IgD-negative memory B cell (primary cell): ENCODE measurements at regions not wholly inside any gene's neighbourhood (a gene's known extent, or its start where the extent isn't known, plus 50 kb on each side); places are given as distances from the start of the nearest gene placed in this dataset.

Experiments used
- H3K27ac Mint-ChIP-seq, 3 donors: one replicate each; pipeline ENCODE4 v1.8.0; 2020 to 2022; ENCODE audit warnings: mild to moderate bottlenecking in 3 of 3, mixed read lengths in 3 of 3, moderate library complexity in 1 of 3
- H3K27me3 Mint-ChIP-seq: one replicate; pipeline ENCODE4 v1.8.0; 2021; ENCODE audit warnings: mixed read lengths
- H3K36me3 Mint-ChIP-seq: one replicate; pipeline ENCODE4 v1.8.0; 2020; ENCODE audit warnings: mild to moderate bottlenecking, mixed read lengths
- H3K4me1 Mint-ChIP-seq, 3 donors: one replicate each; pipeline ENCODE4 v1.8.0; 2020 to 2022; ENCODE audit warnings: mixed read lengths in 3 of 3, mild to moderate bottlenecking in 1 of 3
- H3K4me3 Mint-ChIP-seq, 4 donors: one replicate each; pipeline ENCODE4 v1.8.0; 2020 to 2022; ENCODE audit warnings: mild to moderate bottlenecking in 4 of 4, mixed read lengths in 4 of 4, moderate library complexity in 3 of 4
- H3K9me3 Mint-ChIP-seq, 3 donors: one replicate each; pipeline ENCODE4 v1.8.0; 2020 to 2021; ENCODE audit warnings: mixed read lengths in 3 of 3, mild to moderate bottlenecking in 1 of 3

DNA sequence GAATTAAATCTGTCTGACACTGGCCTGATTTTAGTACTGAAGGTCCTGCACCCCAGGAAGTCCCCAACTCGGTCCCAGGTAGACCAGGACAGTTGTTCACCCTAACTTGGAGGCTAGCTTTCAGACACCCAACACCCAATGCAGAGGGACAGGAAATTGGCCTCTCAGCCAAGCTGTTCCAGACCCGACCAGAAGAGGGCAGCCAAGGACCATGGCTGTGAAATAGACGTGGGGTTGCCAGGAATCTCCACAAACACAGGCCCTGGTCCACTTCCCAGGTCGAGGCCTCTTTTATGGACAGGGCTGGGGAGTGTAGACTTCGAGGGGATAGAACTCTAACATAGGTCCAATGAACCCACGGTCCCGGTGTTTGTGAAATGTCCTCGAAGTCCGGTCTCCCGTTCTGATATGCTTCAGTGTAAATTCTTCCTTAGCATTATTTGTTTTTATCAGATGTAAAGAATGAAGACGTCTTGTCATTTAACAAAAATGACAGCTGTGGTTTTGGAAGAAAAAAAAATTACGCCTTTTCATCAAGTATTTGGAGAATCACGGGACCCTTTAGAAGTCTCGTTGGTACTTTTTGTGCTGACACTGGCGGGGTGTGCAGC lies 260.3 kb upstream of the ADAMTS16 start:
- Mint-ChIP-seq H3K27ac (peak overlapping the region in 1 of 3 donors; percentile 31), H3K36me3 (no peaks in the 10 kb centered on the region), H3K4me1 (no peaks in the 10 kb centered on the region), H3K27me3 (no peaks in the 10 kb centered on the region), H3K9me3 (no peaks in the 10 kb centered on the region), H3K4me3 (peak overlapping the region in 1 of 4 donors; percentile 28)

DNA sequence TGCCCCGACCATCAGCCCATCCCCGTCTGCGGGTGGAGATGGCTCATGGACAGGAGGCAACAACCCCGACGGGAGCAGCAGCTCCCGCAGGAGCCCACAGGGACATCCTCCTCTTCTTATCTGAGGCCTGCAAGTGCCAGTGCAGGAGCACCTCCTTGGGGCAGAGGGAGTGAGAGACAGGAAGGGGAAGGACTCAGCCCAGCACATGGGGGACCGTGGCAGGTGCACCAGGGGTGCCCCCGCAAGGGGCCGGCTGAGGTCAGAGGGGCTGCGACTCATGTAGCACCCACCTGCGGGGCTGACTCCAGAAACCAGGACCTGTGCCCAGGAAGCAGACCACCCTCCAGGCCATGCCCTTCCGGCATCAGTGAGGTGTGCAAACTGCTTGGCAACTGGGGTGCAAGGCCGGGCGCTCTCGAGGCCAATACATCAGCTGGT lies 259.8 kb upstream of the ADAMTS16 start:
- no peak overlapping the region for H3K27ac Mint-ChIP-seq
- H3K4me3 Mint-ChIP-seq: no peak overlapping the region
- H3K36me3 Mint-ChIP-seq: no peaks in the 10 kb centered on the region
- no peaks in the 10 kb centered on the region for H3K9me3 Mint-ChIP-seq
- no peaks in the 10 kb centered on the region for H3K27me3 Mint-ChIP-seq
- no peaks in the 10 kb centered on the region for H3K4me1 Mint-ChIP-seq

DNA sequence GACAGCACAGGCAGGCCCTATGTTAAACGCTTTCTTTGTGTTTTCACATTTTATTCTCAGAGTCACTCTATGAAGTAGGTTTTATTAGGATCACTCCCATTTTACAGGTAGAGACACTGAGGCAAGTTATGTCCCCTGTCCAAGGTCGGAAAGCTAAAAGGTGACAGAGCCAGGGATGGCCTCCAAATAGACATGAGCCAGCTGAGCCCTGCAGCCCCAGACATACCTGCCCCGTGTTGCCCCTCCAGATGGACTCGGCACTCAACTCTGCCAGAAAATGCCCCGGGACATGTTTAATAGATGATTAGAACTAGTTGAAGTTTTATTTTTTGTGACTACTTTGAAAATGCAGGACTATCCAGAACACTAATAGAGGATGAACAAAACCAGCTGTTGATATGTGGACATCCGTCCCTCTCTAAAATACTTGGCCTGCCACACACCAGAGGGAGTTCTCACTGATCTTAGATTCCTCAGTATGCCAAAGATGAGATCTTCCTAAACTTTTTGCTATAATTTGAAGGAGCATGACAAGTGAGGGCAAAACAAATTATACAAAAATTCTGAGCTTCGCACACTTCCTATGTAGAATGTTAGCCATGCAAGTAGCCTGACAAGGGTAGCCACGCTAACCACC lies 258.6 kb upstream of the ADAMTS16 start:
- Mint-ChIP-seq H3K4me1 (no peaks in the 10 kb centered on the region), H3K36me3 (no peaks in the 10 kb centered on the region), H3K27me3 (no peaks in the 10 kb centered on the region), H3K9me3 (peaks cover 0 to 3% (median 0%) of the 10 kb centered on the region in 3 donors), H3K27ac (no peak overlapping the region), H3K4me3 (no peak overlapping the region)

DNA sequence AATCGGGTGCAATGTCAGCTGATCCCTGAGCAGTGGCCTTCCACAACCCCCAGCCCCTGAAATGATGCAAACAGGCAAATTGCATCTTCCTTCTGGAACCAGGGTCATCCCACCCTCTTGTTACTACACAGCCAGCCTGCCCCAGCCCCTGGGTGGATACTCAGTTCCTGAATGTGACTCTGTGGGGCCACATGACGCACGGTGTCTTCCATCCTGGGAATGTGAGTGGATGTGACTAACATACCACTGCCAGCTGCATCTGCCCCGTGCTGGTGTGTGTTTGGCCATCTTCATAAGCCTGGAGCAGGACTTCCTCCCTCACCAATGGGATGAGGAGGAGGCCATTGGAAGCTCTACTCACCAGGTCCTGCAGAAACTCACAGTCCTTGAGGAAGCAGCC lies 257.9 kb upstream of the ADAMTS16 start:
- no peaks in the 10 kb centered on the region for H3K27me3 Mint-ChIP-seq
- no peaks in the 10 kb centered on the region for H3K4me1 Mint-ChIP-seq
- no peak overlapping the region for H3K4me3 Mint-ChIP-seq
- H3K9me3 Mint-ChIP-seq: peaks cover 0 to 3% (median 0%) of the 10 kb centered on the region in 3 donors
- no peaks in the 10 kb centered on the region for H3K36me3 Mint-ChIP-seq
- no peak overlapping the region for H3K27ac Mint-ChIP-seq

DNA sequence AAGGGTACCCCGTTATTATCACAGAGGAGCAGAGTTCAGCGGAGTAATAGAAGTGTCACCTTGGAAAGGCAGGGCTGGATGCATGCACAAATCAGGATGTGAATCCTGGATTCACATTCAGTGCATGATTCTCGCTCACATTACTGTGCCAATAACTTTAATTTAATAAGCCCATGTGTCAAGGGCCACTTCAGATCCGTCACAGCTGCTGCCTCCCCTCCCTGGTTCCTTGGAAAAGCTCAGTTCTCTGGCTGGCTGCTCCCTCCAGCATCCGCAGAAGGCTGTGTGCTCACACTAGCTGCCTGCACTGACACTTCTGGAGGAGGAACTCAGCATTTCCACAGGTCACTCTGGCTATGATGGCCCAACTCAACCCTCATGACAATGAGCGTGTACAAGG lies 256.8 kb upstream of the ADAMTS16 start:
- no peak overlapping the region for H3K4me3 Mint-ChIP-seq
- no peak overlapping the region for H3K27ac Mint-ChIP-seq
- no peaks in the 10 kb centered on the region for H3K27me3 Mint-ChIP-seq
- H3K4me1 Mint-ChIP-seq: no peaks in the 10 kb centered on the region
- H3K36me3 Mint-ChIP-seq: no peaks in the 10 kb centered on the region
- H3K9me3 Mint-ChIP-seq: peaks cover 0 to 3% (median 0%) of the 10 kb centered on the region in 3 donors

DNA sequence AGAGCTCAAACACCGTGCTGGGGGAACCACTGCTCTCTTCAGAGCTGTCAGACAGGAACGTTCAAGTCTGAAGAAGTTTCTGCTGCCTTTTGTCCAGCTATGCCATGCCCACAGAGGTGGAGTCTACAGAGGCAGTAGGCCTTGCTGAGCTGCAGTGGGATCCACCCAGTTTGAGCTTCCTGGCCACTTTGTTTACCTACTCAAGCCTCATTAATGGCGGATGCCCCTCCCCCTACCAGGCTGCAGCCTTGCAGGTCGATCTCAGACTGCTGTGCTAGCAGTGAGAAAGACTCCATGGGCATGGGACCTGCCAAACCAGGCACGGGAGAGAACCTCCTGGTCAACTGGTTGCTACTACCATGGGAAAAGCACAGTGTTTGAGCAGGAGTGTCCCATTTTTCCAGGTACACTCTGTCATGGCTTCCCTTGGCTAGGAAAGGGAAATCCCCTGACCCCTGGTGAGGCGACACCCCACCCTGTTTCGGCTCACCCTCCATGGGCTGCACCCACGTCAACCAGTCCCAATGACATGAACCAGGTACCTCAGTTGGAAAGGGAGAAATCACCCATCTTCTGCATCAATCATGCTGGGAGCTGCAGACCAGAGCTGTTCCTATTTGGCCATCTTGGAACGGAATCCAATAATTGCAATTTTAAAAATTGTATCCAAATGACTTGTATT lies 246.9 kb upstream of the ADAMTS16 start:
- H3K4me3 Mint-ChIP-seq: no peak overlapping the region
- H3K9me3 Mint-ChIP-seq: peaks cover 0 to 4% (median 3%) of the 10 kb centered on the region in 3 donors
- H3K36me3 Mint-ChIP-seq: peaks cover 2% of the 10 kb centered on the region
- peaks cover 0 to 2% (median 0%) of the 10 kb centered on the region in 3 donors for H3K4me1 Mint-ChIP-seq
- H3K27ac Mint-ChIP-seq: no peak overlapping the region
- peaks cover 3% of the 10 kb centered on the region for H3K27me3 Mint-ChIP-seq

DNA sequence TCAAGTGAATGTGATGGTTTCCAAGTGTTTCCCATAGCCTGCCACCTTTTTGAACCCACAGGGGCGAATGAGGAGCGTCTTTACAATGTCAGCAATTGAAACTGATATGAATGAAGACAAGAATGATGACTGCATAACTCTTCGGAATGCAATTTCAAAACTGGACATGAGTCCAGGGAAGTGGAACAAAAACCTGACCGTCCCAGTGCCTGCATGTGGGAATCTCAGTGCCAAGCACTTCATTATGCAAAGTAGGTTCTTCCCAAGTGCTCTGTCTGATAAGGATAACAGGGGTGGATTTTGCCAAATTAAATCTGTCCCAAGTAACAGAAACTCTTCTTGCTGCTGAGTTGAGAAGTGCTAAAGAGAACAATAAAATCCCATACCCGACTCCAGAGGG lies 243.8 kb upstream of the ADAMTS16 start:
- peaks cover 2% of the 10 kb centered on the region for H3K36me3 Mint-ChIP-seq
- peaks cover 0 to 2% (median 0%) of the 10 kb centered on the region in 3 donors for H3K4me1 Mint-ChIP-seq
- peaks cover 0 to 3% (median 2%) of the 10 kb centered on the region in 3 donors for H3K9me3 Mint-ChIP-seq
- H3K27me3 Mint-ChIP-seq: peaks cover 3% of the 10 kb centered on the region
- no peak overlapping the region for H3K4me3 Mint-ChIP-seq
- no peak overlapping the region for H3K27ac Mint-ChIP-seq

DNA sequence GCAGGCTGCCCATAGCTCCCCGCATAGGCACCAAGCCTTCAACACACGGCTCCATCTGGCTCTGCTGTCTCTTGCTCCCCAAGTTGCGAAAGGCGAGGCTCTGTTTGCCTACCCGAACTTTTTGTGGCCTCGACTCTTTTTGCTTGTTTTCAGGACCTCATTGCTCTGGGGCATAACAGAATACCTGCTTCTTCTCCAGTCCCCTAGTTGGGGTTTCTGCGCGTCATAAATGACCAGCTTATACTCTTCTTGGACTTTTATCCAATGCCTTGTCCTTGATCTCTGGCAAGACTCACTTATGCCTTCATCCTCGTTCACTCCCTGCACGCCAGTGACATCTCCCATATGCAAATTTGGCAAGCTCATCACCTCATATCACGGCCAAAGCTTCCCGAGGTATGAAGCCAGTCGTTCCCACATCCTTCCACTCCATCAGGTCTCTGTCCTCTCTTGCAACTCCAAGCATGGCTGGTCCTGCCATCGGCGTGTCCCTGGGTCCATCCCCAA lies 238.8 kb upstream of the ADAMTS16 start:
- peaks cover 0 to 1% (median 0%) of the 10 kb centered on the region in 3 donors for H3K4me1 Mint-ChIP-seq
- H3K36me3 Mint-ChIP-seq: peaks cover 2% of the 10 kb centered on the region
- H3K9me3 Mint-ChIP-seq: peaks cover 0 to 6% (median 0%) of the 10 kb centered on the region in 3 donors
- no peak overlapping the region for H3K4me3 Mint-ChIP-seq
- no peak overlapping the region for H3K27ac Mint-ChIP-seq
- H3K27me3 Mint-ChIP-seq: peaks cover 4% of the 10 kb centered on the region

DNA sequence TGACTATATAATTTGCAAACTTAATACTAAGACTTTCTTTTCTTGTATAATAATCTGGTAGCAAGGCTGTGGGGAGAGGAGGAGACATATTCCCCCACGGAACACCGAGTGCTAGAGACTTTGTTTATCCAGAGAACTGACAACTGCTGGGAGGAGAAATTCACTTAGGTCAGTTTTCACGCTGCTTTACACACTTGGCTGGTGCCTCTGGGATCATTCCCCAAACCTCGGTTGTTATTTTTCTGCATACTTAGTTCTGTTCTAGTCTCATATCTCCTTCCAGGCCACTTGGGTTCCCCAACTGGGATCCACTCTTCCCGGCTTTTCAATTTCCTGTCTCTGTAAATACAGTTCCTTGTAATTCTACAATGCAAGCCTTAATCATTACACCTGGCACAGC lies 238.2 kb upstream of the ADAMTS16 start:
- no peak overlapping the region for H3K4me3 Mint-ChIP-seq

DNA sequence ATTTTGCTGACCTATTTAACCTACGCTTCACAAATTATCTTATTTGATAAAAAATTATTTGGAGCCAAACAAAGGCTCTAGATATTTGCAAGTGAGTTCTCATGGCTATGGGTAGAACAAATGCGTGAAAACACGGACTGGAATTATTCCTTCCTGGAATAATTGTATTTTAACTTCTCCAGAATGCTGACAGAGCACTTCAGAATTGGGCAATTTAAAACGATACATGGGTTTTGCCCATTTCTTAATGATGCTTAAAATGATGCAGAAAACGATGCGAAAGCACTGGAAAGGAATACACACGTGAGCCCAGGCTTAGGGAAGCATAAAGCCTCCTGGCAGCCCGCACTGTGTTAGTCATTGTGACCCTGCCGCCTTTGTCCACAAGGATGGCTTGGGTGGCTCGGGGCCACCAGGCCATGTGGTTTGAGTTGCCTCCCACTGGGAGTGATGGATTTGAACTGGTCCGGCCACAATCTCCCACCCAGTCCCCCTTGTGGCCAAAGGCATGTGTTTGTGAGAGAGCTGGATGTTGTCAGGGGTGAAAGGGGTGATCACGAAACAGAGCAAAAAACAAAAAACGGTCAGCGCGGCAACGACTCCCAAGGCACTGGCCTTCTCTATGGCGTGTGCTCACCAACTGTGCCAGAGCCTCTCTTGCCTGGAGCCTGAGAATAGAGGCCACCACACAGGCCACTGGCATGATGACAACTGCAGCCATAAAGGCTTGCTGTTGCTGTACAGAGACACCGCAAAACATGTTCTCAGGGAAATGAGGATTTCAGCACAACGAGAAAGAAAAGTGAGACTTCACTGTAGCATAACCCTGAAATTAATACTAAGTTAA lies 234.2 kb upstream of the ADAMTS16 start:
- Mint-ChIP-seq H3K27ac (no peak overlapping the region), H3K4me3 (no peak overlapping the region), H3K9me3 (peaks cover 0 to 6% (median 1%) of the 10 kb centered on the region in 3 donors), H3K27me3 (peaks cover 2% of the 10 kb centered on the region), H3K36me3 (peaks cover 2% of the 10 kb centered on the region), H3K4me1 (peaks cover 0 to 1% (median 0%) of the 10 kb centered on the region in 3 donors)

More for the DNA sequence above, 238.2 kb upstream of the ADAMTS16 start:
- Mint-ChIP-seq H3K27ac (peak overlapping the region in 1 of 3 donors; percentile 3), H3K27me3 (peaks cover 4% of the 10 kb centered on the region), H3K4me1 (peaks cover 0 to 1% (median 0%) of the 10 kb centered on the region in 3 donors), H3K9me3 (peaks cover 0 to 6% (median 0%) of the 10 kb centered on the region in 3 donors), H3K36me3 (peaks cover 2% of the 10 kb centered on the region)

DNA sequence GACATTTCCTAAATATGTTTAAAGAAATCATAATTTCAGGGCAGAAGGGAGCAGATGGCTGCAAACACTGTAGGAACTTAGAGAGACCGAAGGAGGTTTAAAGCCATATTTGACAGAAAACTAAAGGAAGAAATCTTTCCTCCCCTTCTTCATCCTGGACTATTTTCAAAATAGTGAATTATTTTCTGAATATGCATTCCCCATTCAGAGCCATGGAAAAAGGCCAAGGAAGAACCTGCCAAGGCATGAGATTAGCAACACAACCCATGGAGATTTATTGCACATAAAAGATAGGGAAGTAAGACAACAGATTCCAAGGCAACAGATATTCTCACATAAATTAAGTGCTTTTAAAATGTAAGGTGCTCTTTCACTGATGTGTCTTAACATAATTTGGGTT lies 233.3 kb upstream of the ADAMTS16 start:
- peaks cover 0 to 4% (median 3%) of the 10 kb centered on the region in 3 donors for H3K9me3 Mint-ChIP-seq
- no peak overlapping the region for H3K4me3 Mint-ChIP-seq
- H3K27me3 Mint-ChIP-seq: peaks cover 2% of the 10 kb centered on the region
- H3K27ac Mint-ChIP-seq: no peak overlapping the region
- peaks cover 0 to 1% (median 0%) of the 10 kb centered on the region in 3 donors for H3K4me1 Mint-ChIP-seq
- H3K36me3 Mint-ChIP-seq: peaks cover 2% of the 10 kb centered on the region

DNA sequence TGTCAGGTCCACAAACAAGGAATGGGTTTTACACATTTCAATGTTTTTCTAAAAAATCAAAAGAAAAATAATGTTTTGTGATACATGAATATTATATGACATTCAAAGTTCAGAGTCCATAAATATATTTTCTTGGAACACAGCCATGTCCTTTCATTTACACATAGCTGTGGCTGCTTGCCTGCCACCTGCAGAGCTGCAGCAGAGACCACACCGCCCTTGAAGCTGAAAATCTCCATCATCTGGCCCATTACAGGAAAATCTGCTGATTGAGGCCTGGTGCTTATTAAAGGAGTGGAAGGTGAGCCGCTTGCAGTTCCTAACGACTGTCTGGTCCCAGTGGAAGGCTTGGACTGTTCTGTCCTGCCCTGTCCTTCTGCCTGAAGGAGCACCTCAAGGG lies 232.6 kb upstream of the ADAMTS16 start:
- Mint-ChIP-seq H3K4me1 (peaks cover 0 to 1% (median 0%) of the 10 kb centered on the region in 3 donors), H3K9me3 (peaks cover 0 to 4% (median 3%) of the 10 kb centered on the region in 3 donors), H3K4me3 (no peak overlapping the region), H3K27ac (no peak overlapping the region), H3K27me3 (no peaks in the 10 kb centered on the region), H3K36me3 (no peaks in the 10 kb centered on the region)

DNA sequence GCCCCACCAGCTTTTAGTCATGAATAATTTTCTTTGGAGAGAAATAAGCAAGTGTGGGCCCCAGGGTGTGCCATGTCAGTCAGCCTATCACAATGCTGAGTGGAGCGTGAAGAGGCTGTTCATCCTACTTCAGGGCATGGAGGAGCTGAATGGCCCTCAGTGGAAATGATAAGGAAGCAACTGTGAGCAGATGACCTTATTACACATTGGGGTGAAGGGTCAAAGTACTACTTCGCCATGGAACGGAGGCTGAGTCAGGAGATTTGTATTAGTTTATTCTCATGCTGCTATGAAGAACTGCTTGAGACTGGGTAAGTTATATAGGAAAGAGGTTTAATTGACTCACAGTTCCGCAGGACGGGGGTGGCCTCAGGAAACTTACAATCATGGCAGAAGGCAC lies 231.0 kb upstream of the ADAMTS16 start:
- Mint-ChIP-seq H3K4me3 (no peak overlapping the region), H3K27ac (no peak overlapping the region), H3K27me3 (no peaks in the 10 kb centered on the region), H3K36me3 (no peaks in the 10 kb centered on the region), H3K4me1 (peaks cover 0 to 1% (median 0%) of the 10 kb centered on the region in 3 donors), H3K9me3 (peaks cover 0 to 3% (median 1%) of the 10 kb centered on the region in 3 donors)

DNA sequence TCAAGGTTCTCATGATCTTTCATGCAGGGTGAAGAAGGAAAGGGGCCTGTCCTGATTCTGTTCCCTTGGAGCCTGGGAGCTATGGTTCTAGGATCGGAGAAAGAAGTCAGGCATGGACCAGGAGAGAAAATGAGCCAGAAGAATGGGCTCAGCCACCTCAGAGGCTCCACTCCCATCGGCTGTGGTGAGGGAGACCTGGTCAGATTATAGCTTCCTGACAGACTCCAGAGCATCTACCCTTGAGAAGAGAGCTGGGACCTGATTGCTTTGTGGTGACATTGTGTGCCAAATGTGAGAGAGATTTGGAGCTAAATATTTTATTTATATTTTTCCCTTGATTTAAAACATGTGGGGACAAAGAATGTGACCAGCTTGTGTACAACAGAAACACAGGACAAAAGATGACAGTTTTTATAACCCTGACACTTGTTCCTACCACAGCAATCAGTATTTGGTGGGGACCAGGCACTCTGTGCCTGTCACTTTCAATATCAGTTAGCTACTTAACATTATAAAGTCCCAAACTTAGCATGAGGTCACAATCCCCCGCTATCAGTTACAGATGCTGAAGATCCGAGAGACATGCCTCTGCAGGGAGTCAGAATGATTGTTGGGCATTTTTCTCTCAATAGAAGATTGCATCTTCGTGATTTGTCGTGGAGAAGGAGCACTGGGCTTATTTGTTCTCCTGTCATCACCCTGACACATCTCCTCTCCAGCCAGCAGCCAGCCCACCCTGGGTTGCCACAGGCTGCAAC lies 228.3 kb upstream of the ADAMTS16 start:
- no peak overlapping the region for H3K4me3 Mint-ChIP-seq
- peaks cover 0 to 4% (median 3%) of the 10 kb centered on the region in 3 donors for H3K9me3 Mint-ChIP-seq
- no peaks in the 10 kb centered on the region for H3K27me3 Mint-ChIP-seq
- no peak overlapping the region for H3K27ac Mint-ChIP-seq
- H3K4me1 Mint-ChIP-seq: no peaks in the 10 kb centered on the region
- no peaks in the 10 kb centered on the region for H3K36me3 Mint-ChIP-seq
